ENCODE measurements at regions not wholly inside any gene's neighbourhood (a gene's known extent, or its start where the extent isn't known, plus 50 kb on each side); places are given as distances from the start of the nearest gene placed in this dataset.
A peak's percentile ranks its signal among the peaks of the same experiment; 100 is the strongest.

- H3K4me1 ChIP-seq (ENCODE audit: control insufficient read depth in 2 of 3, insufficient read depth in 2 of 3, low read depth in 1 of 3, low read length in 3 of 3) = no peaks in the 10 kb centered on the region
- H3K9me3 ChIP-seq (ENCODE audit: control insufficient read depth in 2 of 3, insufficient read depth in 1 of 3, low read length in 3 of 3) = no peaks in the 10 kb centered on the region
- H3K36me3 ChIP-seq (ENCODE audit: control insufficient read depth in 2 of 3, insufficient read depth in 3 of 3, low read length in 3 of 3) = no peaks in the 10 kb centered on the region
- FAIRE-seq (no peak), DNase-seq (no peak)
- no peak for TF ChIP-seq CTCF (IDR thresholded peaks at IDR 0.05; ENCODE audit: borderline replicate concordance, extremely low read depth, insufficient read depth)
- no peak overlapping the region for H3K9ac ChIP-seq (ENCODE audit: low read length in 3 of 3)
- H3K4me3 ChIP-seq (ENCODE audit: low read length in 3 of 3) = no peak overlapping the region
- no peaks in the 10 kb centered on the region for H3K27me3 ChIP-seq (ENCODE audit: control insufficient read depth, insufficient read depth, low read length)
- no peak overlapping the region for H3K27ac ChIP-seq (ENCODE audit: low read depth in 2 of 2, low read length in 2 of 2)
- intact Hi-C loops (cut with DNase I) = no loop called here
Observed at GRCh38 chrX:7409866-7410265, 261.9 kb upstream of the PUDP start.

- no peaks in the 10 kb centered on the region for H3K27me3 ChIP-seq (ENCODE audit: control insufficient read depth, insufficient read depth, low read length)
- no peak overlapping the region for H3K27ac ChIP-seq (ENCODE audit: low read depth in 2 of 2, low read length in 2 of 2)
- TF ChIP-seq CTCF (IDR thresholded peaks at IDR 0.05; ENCODE audit: borderline replicate concordance, extremely low read depth, insufficient read depth) = no peak
- no peak overlapping the region for H3K4me3 ChIP-seq (ENCODE audit: low read length in 3 of 3)
- intact Hi-C loops (cut with DNase I) = no loop called here
- H3K36me3 ChIP-seq (ENCODE audit: control insufficient read depth in 2 of 3, insufficient read depth in 3 of 3, low read length in 3 of 3) = no peaks in the 10 kb centered on the region
- DNase-seq = no peak
- no peaks in the 10 kb centered on the region for H3K9me3 ChIP-seq (ENCODE audit: control insufficient read depth in 2 of 3, insufficient read depth in 1 of 3, low read length in 3 of 3)
- H3K9ac ChIP-seq (ENCODE audit: low read length in 3 of 3) = no peak overlapping the region
- H3K4me1 ChIP-seq (ENCODE audit: control insufficient read depth in 2 of 3, insufficient read depth in 2 of 3, low read depth in 1 of 3, low read length in 3 of 3) = no peaks in the 10 kb centered on the region
- no peak for FAIRE-seq
Observed at GRCh38 chrX:7399373-7399772, 251.4 kb upstream of the PUDP start.

GRCh38 chrX:7390441-7390840, 242.5 kb upstream of the PUDP start:
- H3K9ac ChIP-seq (ENCODE audit: low read length in 3 of 3) = no peak overlapping the region
- no peaks in the 10 kb centered on the region for H3K9me3 ChIP-seq (ENCODE audit: control insufficient read depth in 2 of 3, insufficient read depth in 1 of 3, low read length in 3 of 3)
- DNase-seq (no peak), FAIRE-seq (no peak)
- H3K4me1 ChIP-seq (ENCODE audit: control insufficient read depth in 2 of 3, insufficient read depth in 2 of 3, low read depth in 1 of 3, low read length in 3 of 3) = no peaks in the 10 kb centered on the region
- H3K4me3 ChIP-seq (ENCODE audit: low read length in 3 of 3) = no peak overlapping the region
- intact Hi-C loops (cut with DNase I) = no loop called here
- no peak for TF ChIP-seq CTCF (IDR thresholded peaks at IDR 0.05; ENCODE audit: borderline replicate concordance, extremely low read depth, insufficient read depth)
- H3K27ac ChIP-seq (ENCODE audit: low read depth in 2 of 2, low read length in 2 of 2) = no peak overlapping the region
- no peaks in the 10 kb centered on the region for H3K27me3 ChIP-seq (ENCODE audit: control insufficient read depth, insufficient read depth, low read length)
- H3K36me3 ChIP-seq (ENCODE audit: control insufficient read depth in 2 of 3, insufficient read depth in 3 of 3, low read length in 3 of 3) = no peaks in the 10 kb centered on the region

GRCh38 chrX:7389576-7389975, 241.6 kb upstream of the PUDP start:
- intact Hi-C loops (cut with DNase I) = no loop called here
- H3K4me3 ChIP-seq (ENCODE audit: low read length in 3 of 3) = no peak overlapping the region
- H3K36me3 ChIP-seq (ENCODE audit: control insufficient read depth in 2 of 3, insufficient read depth in 3 of 3, low read length in 3 of 3) = no peaks in the 10 kb centered on the region
- no peaks in the 10 kb centered on the region for H3K27me3 ChIP-seq (ENCODE audit: control insufficient read depth, insufficient read depth, low read length)
- no peak overlapping the region for H3K27ac ChIP-seq (ENCODE audit: low read depth in 2 of 2, low read length in 2 of 2)
- H3K9ac ChIP-seq (ENCODE audit: low read length in 3 of 3) = no peak overlapping the region
- no peaks in the 10 kb centered on the region for H3K4me1 ChIP-seq (ENCODE audit: control insufficient read depth in 2 of 3, insufficient read depth in 2 of 3, low read depth in 1 of 3, low read length in 3 of 3)
- H3K9me3 ChIP-seq (ENCODE audit: control insufficient read depth in 2 of 3, insufficient read depth in 1 of 3, low read length in 3 of 3) = no peaks in the 10 kb centered on the region
- peak in 2 of 5 donors; percentile 0 to 2 for DNase-seq
- no peak for TF ChIP-seq CTCF (IDR thresholded peaks at IDR 0.05; ENCODE audit: borderline replicate concordance, extremely low read depth, insufficient read depth)
- FAIRE-seq = no peak
